Kidney epithelial cell (primary cell): ENCODE measurements at regions not wholly inside any gene's neighbourhood (a gene's known extent, or its start where the extent isn't known, plus 50 kb on each side); places are given as distances from the start of the nearest gene placed in this dataset.
"Not testable (repeated sequence)": the region's sequence is repeated elsewhere in the genome, so short reads cannot be mapped to it uniquely, and the experiment has no call there.

Source experiments
- DNase-seq: peaks from one replicate; pipeline ENCODE4 v3.0.0-alpha.2; 2010; ENCODE audit warnings: low read depth
- H3K27me3 ChIP-seq: 2 replicates; pipeline ENCODE4 v1.6.0; 2011; ENCODE audit warnings: low read length; ENCODE audit not compliant: control insufficient read depth, insufficient read depth
- H3K36me3 ChIP-seq: 2 replicates; pipeline ENCODE4 v1.5.1; 2011; ENCODE audit warnings: low read length; ENCODE audit not compliant: control insufficient read depth, insufficient read depth
- H3K4me3 ChIP-seq: 2 replicates; pipeline ENCODE4 v1.5.1; 2011; ENCODE audit warnings: low read depth, mild to moderate bottlenecking, control low read depth, low read length
- TF ChIP-seq, protein P1 (sequence below): IDR thresholded peaks from 2 replicates; pipeline ENCODE4 v1.5.1; 2011; ENCODE audit warnings: mild to moderate bottlenecking, moderate library complexity, low read length, control low read depth, inconsistent platforms; ENCODE audit not compliant: insufficient read depth, poor library complexity, severe bottlenecking

DNA sequence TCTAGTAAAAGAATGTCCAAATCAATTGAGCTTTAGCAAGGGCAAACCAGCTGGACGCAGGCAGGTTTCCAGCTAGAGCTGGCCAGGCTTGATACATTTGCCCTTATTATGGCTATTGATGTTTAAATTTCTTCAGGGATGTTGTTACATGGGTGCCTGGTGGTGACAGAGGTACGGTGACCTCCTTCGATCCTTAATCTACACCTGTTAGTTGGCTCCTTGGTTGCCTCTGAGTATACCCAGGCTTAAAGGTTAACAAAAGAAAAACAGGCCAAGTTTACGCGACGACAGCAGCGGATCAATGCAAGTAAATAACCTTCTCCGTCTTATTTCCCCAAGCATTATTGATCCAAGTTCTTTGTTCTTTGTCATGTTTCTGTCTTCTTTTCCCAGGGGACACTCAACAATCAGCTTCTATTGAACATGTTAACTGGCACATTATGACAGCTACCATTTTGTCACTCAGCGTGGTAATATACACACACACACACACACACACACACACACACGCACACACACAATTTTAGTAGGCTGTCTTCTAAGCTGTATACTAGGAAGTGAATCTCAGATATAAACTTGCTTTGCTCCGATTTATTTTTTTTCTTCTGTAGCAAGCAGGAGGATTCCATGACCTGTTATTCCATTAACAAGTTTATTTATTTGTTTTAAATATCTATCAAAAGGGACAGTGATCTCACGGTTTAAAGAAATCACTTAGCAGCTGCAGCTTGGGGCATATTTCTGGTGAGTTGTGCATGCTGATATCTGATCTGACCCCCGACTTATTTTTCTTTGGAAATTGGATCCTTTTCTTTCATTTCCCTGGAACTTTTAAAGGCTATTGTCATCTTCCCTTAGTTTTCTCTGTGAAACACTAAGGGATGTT, 844.7 kb downstream of the MCTP2 start:
- Histone ChIP-seq H3K36me3 (no peaks in the 10 kb centered on the region), H3K4me3 (no peak overlapping the region), H3K27me3 (no peaks in the 10 kb centered on the region)
- no peak for DNase-seq
- TF ChIP-seq, protein P1, sequence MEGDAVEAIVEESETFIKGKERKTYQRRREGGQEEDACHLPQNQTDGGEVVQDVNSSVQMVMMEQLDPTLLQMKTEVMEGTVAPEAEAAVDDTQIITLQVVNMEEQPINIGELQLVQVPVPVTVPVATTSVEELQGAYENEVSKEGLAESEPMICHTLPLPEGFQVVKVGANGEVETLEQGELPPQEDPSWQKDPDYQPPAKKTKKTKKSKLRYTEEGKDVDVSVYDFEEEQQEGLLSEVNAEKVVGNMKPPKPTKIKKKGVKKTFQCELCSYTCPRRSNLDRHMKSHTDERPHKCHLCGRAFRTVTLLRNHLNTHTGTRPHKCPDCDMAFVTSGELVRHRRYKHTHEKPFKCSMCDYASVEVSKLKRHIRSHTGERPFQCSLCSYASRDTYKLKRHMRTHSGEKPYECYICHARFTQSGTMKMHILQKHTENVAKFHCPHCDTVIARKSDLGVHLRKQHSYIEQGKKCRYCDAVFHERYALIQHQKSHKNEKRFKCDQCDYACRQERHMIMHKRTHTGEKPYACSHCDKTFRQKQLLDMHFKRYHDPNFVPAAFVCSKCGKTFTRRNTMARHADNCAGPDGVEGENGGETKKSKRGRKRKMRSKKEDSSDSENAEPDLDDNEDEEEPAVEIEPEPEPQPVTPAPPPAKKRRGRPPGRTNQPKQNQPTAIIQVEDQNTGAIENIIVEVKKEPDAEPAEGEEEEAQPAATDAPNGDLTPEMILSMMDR: no peak

DNA sequence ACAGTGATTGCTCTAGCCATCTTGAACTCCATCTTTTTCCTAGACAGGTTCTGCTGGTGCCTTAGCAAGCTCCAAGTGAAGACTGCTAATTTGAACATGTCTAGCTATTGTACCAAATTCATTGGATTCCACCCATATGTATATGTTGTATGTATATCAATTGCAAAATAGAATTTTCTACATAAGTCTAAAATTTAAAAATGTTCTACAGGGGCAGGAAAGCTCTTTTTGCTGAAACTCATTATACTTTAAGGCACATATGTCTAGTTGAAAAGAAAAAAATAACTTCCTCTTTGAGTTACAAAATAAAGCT, 845.3 kb downstream of the MCTP2 start:
- Histone ChIP-seq H3K4me3 (no peak overlapping the region), H3K27me3 (no peaks in the 10 kb centered on the region), H3K36me3 (no peaks in the 10 kb centered on the region)
- DNase-seq: no peak
- TF ChIP-seq, protein P1: no peak

DNA sequence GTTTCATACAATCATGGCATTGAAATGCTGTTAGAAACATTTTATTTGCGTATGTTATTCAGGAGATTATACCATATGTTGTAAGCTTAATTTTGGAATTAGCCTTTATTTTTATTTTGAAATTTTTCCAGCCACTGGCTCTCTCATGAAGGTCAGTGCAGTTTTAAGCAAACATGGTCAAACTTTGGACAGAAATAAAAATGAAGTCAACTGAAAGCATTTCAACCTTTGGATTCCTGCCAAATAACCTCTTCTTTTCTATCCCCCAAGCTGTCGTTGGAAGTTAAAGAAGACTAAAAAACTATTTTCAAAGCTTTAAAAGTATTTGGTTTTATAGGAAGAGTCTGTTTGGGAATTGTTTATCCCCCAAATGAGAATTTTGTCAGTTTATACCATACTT, 846.6 kb downstream of the MCTP2 start:
- Histone ChIP-seq H3K36me3 (no peaks in the 10 kb centered on the region), H3K4me3 (no peak overlapping the region), H3K27me3 (no peaks in the 10 kb centered on the region)
- TF ChIP-seq, protein P1: no peak
- no peak for DNase-seq

DNA sequence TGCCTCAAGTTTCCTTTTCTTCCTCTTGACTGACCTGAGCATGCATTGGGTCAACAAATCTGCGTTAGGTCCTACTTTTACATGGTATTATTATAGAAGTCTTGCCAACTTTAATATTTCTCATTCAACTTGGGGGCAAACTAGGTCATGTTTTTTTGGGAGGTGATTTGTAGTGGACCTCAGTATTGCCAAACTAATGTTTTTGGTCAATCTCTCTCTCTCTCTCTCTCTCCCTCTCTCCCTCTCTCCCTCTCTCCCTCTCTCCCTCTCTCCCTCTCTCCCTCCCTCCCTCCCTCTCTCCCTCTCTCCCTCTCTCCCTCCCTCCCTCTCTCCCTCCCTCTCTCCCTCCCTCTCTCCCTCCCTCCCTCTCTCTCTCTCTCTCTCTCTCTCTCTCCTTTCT, 848.9 kb downstream of the MCTP2 start:
- H3K27me3 ChIP-seq, H3K4me3 ChIP-seq: not testable (repeated sequence)

DNA sequence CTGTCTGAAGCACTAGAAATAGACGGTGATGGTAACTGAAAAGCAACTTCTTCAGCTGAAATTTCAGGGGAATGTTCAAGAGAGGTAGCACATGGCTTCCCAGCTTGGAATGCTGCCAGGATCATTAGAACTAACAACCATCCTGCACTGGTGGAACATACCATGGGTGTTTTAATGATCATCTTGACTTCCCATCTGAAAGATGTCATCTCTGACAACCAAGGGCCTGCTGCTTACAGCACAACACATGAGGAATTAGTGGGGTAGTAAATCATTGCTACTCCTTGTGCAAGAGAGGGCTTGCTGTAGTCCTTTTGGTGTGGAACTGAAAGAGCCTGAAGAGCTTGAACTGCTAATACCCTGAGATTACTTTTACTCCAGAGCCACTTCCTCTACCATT, 853.7 kb downstream of the MCTP2 start:
- H3K4me3 ChIP-seq: no peak overlapping the region
- no peaks in the 10 kb centered on the region for H3K27me3 ChIP-seq
- DNase-seq: no peak
- TF ChIP-seq, protein P1: no peak
- H3K36me3 ChIP-seq: no peaks in the 10 kb centered on the region

More for the DNA sequence above, 848.9 kb downstream of the MCTP2 start:
- DNase-seq, H3K36me3 ChIP-seq: not testable (repeated sequence)

DNA sequence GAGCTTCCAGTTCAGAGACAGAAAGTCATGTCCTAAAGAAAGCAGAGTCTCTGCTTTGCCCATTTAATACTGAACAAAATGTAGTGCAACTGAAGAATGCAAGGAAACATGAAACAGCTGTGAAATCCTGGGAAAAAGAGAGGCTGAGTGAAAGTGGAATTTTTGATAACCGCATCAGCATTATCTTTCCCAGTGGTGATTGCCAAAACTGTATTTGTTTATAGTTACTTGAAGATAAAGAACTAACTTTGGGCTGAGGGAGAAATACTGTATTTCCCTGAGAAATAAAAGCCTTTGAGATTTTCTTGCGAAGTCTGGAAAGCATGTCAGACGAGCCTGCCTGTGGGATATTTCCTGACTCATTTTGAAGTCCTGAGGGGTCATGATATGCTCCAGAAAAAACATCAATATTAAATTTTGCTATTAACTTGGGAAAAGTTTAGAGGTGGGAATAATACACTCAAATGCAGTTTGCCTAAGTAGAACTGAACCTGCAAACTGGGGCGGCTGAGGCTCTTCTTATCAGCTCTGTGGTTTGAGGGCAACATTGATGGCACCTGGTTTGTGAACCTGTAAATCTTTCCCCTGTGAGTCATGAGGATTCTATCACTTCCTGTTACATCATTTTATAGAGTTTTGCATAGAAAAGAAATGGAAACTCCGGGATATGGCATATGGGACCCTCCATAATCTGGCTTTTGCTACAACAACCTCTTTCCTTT, 855.3 kb downstream of the MCTP2 start:
- DNase-seq: no peak
- Histone ChIP-seq H3K27me3 (no peaks in the 10 kb centered on the region), H3K4me3 (no peak overlapping the region), H3K36me3 (no peaks in the 10 kb centered on the region)
- TF ChIP-seq, protein P1: no peak
